ENCODE measurements at regions not wholly inside any gene's neighbourhood (a gene's known extent, or its start where the extent isn't known, plus 50 kb on each side); places are given as distances from the start of the nearest gene placed in this dataset.

GRCh38 chr6:14550410-14550809 is 432.8 kb downstream of the CD83 start:
- TF ChIP-seq CTCF (conservative IDR thresholded peaks at IDR 0.05; ENCODE audit: low read depth in 2 of 2) (no peak), POLR2AphosphoS5 (IDR thresholded peaks at IDR 0.05; ENCODE audit: low read depth) (no peak), EZH2phosphoT487 (IDR thresholded peaks at IDR 0.05; ENCODE audit: unreplicated experiment) (no peak)
- TF ChIP-seq, protein P1, sequence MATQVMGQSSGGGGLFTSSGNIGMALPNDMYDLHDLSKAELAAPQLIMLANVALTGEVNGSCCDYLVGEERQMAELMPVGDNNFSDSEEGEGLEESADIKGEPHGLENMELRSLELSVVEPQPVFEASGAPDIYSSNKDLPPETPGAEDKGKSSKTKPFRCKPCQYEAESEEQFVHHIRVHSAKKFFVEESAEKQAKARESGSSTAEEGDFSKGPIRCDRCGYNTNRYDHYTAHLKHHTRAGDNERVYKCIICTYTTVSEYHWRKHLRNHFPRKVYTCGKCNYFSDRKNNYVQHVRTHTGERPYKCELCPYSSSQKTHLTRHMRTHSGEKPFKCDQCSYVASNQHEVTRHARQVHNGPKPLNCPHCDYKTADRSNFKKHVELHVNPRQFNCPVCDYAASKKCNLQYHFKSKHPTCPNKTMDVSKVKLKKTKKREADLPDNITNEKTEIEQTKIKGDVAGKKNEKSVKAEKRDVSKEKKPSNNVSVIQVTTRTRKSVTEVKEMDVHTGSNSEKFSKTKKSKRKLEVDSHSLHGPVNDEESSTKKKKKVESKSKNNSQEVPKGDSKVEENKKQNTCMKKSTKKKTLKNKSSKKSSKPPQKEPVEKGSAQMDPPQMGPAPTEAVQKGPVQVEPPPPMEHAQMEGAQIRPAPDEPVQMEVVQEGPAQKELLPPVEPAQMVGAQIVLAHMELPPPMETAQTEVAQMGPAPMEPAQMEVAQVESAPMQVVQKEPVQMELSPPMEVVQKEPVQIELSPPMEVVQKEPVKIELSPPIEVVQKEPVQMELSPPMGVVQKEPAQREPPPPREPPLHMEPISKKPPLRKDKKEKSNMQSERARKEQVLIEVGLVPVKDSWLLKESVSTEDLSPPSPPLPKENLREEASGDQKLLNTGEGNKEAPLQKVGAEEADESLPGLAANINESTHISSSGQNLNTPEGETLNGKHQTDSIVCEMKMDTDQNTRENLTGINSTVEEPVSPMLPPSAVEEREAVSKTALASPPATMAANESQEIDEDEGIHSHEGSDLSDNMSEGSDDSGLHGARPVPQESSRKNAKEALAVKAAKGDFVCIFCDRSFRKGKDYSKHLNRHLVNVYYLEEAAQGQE (IDR thresholded peaks at IDR 0.05; ENCODE audit: unreplicated experiment) = no peak
